SIG-M5 treated with dmso at 0.1 percent for 504 hours (cell line): ENCODE measurements at regions not wholly inside any gene's neighbourhood (a gene's known extent, or its start where the extent isn't known, plus 50 kb on each side); places are given as distances from the start of the nearest gene placed in this dataset.

Experiments used
- DNase-seq: peaks from one replicate; lab custom pipeline; 2025; ENCODE audit not compliant: unreplicated experiment; lab: John Stamatoyannopoulos, UW

DNA sequence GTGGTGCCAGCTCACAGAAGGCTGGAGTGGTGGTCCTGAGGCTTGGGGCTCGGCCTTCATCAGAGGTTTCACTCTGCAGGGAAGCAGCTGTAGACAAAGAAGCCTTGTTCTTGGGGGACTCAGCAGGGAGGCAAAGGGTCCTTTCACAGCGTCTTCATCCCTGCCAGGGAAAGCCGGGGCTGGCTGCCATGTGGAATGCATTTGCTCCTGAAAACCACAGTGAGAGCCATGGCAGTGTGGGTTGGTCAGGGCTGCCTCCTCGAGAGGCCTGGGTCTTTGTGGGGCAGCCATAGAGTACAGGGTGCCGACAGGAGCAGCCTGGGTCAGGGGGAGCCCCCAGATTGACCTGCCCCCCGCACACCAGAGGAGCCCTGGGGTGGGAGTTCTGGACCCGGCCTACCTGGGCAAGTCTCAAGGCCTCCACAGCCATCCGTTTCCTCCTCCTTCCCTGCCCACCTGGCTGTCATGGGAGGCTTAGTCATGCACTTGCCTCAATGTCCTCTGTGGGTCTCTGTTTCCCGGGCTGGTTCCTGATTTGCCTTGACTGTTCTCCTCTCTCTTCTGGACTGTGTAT lies 144.0 kb downstream of the CDC5L start:
- no peak for DNase-seq

DNA sequence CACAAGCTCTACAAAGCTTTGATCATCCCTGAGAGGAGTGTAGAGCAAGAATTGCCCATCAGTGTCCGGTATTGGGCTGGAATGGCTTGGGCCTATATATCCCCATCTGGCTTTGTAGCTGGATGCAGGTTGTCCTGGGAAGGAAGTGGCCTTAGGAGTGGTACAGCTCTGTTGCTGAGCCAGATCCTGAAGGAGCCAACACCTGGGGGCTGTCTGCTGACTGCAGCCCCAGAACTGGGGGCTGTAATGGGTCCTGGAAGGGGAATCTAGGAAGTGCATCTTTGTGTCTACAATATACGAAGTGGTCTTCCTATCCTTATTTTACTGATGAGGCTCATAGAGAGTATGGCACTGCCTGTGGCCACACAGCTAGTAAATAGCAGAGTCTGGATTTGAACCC lies 145.9 kb downstream of the CDC5L start:
- DNase-seq = no peak

DNA sequence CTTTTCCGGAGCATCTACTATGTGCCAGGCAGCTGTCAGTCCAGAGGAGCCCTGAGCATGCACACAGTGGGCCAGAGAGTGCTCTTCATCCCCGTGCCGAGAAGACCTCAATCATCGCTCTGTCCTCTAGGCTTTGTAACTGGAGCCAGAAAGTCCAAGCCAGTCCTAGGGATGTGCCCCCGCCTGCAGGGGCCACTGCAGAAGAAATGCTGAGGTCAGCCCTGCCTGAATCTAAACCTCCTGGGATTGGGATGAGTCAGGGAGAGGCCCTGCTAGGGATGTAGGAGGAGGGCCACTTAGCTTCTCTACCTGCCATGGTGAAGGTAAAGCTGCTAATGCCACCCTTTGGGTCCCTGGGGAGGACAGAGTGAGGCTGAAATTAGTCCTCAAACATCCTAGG lies 146.8 kb downstream of the CDC5L start:
- DNase-seq = no peak

DNA sequence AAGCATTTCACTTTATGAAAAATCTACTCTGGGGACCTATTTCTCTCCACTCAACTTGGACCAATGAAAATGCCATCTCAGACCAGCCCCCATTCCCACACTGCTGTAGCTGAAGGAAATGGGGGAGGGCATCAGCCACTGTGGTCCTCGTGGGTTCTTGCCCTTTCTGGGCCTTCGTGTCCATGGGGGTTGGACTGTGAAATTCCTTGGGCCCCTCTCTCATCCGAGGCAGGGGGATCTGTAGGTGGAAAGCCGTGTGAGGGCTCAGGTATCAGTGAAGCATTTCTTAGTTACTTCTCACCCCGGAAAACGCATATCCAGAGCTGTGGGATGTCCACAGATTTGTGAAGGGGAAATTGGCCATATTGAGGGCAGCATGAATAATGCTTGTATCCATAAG lies 147.9 kb downstream of the CDC5L start:
- DNase-seq = no peak

DNA sequence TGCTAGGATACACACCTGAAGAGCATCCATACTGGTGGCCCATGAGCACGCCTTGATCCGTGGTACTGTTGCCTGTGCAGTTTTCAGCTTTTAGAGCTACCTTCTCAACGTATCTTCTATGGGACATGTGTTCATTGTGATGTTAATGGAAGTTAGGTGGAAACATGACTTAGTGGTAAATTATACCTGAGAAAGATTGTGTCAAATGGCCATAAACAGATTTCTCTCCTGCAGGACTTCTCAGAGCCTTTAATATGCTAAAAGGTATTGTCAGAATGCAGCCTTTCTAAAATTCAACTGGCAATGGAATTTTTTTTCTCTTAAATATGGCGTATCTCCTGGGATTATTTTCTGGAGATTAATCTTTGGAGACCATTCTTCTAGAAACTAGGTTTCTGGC lies 148.5 kb downstream of the CDC5L start:
- DNase-seq = no peak

DNA sequence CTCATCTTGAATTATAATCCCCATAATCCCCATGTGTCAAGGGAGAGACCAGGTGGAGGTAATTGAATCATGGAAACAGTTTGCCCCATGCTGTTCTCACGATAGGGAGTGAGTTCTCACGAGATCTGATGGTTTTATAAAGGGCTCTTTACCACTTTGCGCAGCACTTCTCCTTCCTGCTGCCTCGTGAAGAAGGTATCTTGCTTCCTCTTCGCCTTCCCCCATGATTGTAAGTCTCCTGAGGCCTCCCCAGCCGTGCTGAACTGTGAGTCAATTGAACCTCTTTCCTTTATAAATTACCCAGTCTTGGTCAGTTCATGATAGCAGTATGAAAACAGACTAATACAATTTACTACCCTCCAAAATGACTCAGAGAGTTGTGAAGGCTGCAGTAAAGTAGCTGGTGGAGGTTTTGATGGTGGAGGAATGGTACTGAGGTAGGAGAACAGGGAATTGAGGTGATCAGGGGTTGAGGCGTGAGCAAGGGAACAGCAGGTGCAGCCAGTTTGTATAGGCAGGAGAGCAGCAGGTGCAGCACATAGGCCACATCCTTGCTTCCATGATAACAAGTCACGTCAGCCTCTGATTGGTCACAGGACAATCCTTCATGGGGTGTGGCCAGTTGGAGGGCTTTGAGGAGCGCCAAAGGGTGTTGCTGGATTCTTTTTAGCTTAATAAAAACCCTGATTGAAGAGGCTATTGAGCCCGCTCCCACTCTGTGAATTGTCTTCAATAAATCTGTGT lies 150.0 kb downstream of the CDC5L start:
- no peak for DNase-seq

DNA sequence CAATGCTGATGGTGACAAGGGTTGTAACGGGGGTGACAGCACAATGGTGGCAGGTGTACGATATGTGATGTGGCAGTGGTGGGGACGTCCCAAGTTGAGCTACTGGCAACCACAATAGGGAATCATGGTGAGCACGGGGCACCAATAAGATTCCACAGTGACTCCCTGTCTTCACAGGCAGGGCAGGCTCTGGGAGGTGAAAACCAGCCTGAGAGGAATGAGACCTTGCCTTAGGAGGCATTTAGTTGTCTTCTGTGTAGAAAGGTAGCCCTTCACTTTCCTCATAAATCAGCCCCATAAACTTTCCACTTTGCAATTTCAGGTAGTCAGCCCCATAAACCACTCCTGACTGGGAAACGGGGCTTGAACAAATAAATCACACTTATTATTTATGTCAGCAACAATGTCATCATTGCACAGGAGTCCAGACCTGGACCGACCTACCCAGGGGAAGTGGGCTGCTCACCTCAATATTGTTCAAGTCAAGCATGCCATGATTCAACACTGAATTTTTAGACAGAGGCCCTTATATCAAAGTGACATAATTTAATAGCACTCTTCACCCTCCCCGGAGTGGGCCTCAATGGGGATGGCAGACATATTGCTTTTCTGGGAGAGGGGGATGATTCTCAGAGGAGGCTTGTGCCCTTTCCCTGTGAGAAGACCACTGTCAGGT lies 150.8 kb downstream of the CDC5L start:
- no peak for DNase-seq

DNA sequence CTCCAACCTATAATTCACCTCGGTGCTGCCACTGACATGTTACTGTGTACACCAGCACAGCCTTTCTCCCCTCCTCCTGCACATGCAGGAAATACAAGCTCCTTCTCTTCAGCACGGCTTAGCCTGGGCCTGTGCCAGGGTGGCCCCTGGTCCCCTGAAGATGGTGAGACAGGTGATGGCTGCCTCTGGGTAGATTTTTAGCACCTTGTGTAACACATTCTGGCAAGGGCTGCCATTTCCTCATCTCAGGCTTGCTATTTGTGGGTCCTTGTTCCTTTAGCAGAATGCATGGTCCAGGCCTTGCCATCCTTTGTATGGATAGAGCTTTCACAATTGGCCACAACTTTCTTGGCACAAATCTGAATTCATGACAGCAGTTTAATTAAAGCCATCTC lies 151.3 kb downstream of the CDC5L start:
- no peak for DNase-seq

GRCh38 chr6:44539701-44540355 lies 152.3 kb downstream of the CDC5L start:
- DNase-seq = no peak

- no peak for DNase-seq
Observed at GRCh38 chr6:44540881-44541280, 153.4 kb downstream of the CDC5L start.

DNA sequence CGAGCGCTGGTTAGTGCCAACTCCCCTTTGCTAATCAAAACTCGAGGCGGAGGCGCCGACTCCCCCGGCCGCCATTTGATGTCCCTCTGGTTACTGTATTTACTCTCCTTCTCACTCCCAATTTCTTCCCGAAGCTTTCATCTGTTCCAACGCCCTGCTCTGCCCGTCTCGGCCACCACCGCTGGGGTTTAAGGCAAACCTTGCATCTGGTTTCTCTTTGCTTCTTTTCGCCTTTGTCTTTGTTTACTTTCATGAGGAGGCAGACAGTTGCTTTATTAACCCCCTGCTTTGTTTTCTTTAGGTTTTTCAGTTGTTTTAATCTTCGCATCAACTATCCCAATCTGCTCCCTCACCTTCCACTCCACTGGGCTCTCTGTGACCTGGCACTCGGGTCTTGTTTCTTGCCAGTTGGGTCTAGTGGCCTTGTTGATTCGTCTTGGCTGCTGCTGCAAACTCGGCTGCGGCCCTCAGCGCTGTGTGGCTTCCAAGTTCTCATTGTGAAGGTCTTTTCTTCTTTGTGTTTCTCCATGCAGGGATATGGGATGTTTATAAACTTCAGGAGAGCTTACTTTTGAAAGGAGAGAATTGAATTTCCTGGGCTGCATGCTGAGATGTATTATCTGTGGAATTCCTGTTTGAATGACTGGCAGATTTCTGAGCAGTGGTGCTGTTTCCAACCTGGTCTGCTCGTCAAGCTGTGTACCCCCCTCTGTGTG lies 155.1 kb downstream of the CDC5L start:
- no peak for DNase-seq

GRCh38 chr6:44543664-44544063 lies 156.2 kb downstream of the CDC5L start:
- DNase-seq = no peak

- DNase-seq = no peak
Observed at GRCh38 chr6:44545224-44545623, 157.7 kb downstream of the CDC5L start.

- DNase-seq = no peak
Observed at GRCh38 chr6:44548319-44548718, 160.8 kb downstream of the CDC5L start.

DNA sequence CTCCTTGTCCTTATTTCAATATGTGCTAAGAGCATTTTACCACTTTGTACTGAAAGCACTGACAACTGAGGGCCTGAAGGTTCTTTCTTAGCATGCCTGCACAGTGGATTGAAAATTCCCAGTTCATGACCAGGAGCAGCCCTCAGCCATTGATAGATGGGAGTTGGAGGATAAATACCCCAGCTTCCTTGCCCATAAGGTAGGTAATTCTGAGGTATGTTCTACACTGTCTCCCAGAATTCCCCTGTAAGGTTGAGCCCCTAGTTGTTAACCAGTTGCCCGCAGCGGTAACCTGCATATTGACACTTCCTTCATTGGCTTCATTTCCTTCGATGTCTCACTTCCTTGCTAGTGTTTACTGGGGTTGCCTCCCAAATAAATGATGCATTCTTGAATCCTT lies 162.0 kb downstream of the CDC5L start:
- DNase-seq = no peak

DNA sequence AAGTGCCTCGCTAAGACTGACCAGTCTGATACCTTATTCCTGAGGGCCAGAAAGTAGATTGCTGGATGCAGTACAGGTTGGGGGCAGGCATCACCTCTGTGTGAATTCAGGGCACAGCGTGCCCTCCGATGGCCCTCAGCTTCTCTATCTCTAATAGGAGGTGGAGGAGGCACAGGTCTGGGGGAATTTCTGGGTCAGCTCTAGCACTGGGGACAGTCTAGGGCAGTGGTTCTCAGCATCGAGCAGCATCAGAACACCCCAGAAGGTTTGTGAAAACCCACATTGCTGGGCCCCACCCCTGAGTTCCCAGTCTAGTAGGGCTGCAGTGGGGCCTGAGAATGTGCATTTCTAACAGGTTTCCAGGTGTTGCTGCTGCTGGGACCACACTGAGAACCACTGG lies 166.7 kb downstream of the CDC5L start:
- no peak for DNase-seq

DNA sequence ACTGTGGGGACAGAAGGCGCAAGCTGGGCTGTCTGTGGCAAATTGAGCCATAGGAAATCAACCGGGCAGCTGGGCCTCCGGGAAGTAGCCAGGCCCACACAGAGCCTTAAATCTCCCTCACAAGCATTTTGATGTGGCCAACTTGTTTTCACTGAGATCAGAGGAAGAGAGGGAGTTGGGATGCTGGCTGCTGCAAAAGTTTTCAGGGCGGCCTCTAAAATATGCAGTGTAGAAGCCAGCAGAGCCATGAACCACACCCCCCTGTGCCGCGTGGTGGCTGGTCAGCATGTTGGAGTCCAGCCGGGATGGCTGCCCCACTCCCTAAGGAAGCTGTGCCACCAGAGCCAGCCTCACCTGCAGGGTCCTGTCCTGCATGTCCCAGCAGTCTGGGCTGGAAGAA lies 167.4 kb downstream of the CDC5L start:
- DNase-seq = no peak

DNA sequence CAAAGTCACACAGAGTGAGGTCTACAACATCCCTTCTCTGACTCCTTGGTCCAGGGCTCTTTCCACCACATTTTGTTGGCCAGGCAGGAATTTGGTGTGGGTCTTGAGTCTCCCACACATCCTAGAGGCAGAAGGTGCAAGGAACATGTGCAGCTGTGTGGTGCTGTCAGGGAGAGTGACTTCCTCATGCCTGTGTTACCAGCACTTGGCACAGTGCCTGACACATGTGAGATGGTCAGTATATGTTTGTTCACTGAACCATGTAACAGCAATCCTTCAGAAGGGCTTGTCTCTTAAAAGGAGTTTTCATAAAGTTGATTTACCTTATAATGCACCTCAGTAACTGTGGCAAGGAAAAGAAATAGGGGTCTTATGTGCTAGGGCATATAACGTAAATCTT lies 168.5 kb downstream of the CDC5L start:
- no peak for DNase-seq

GRCh38 chr6:44558024-44558831 lies 170.7 kb downstream of the CDC5L start:
- no peak for DNase-seq

- DNase-seq = no peak
Observed at GRCh38 chr6:44558832-44559251, 171.3 kb downstream of the CDC5L start.
